ENCODE measurements at regions not wholly inside any gene's neighbourhood (a gene's known extent, or its start where the extent isn't known, plus 50 kb on each side); places are given as distances from the start of the nearest gene placed in this dataset.

GRCh38 chr21:25002676-25003075 lies 604.6 kb downstream of the MRPL39 start:
- TF ChIP-seq EZH2 (IDR thresholded peaks at IDR 0.05), result no peak
- no peak for TF ChIP-seq POLR2AphosphoS5 (IDR thresholded peaks at IDR 0.05; ENCODE audit: borderline replicate concordance, low read depth, low read length)

Data from SK-N-MC (cell line).